ENCODE measurements at regions not wholly inside any gene's neighbourhood (a gene's known extent, or its start where the extent isn't known, plus 50 kb on each side); places are given as distances from the start of the nearest gene placed in this dataset.

GRCh38 chr2:226303707-226304106 lies 495.9 kb downstream of the IRS1 start:
- H3K9me3 Mint-ChIP-seq (ENCODE audit: low read depth, unreplicated experiment) = no peaks in the 10 kb centered on the region
- H3K4me1 Mint-ChIP-seq (ENCODE audit: low read depth, unreplicated experiment) = peaks cover 26% of the 10 kb centered on the region
- no TSS peak for BruUV-seq (replicated peaks)
- CTCF ChIA-PET = no interaction called here
- H3K27me3 Mint-ChIP-seq (ENCODE audit: unreplicated experiment) = no peaks in the 10 kb centered on the region
- DNase-seq = no peak
- intact Hi-C loops (cut with micrococcal nuclease; ENCODE audit: unreplicated experiment) = no loop called here
- H3K36me3 Mint-ChIP-seq (ENCODE audit: insufficient read depth, unreplicated experiment) = no peaks in the 10 kb centered on the region
- no peak for TF ChIP-seq CTCF (IDR thresholded peaks at IDR 0.05; ENCODE audit: unreplicated experiment)
- H3K27ac Mint-ChIP-seq (ENCODE audit: unreplicated experiment) = no peak overlapping the region
- H3K4me3 Mint-ChIP-seq (ENCODE audit: low read depth, unreplicated experiment) = no peak overlapping the region

DNA sequence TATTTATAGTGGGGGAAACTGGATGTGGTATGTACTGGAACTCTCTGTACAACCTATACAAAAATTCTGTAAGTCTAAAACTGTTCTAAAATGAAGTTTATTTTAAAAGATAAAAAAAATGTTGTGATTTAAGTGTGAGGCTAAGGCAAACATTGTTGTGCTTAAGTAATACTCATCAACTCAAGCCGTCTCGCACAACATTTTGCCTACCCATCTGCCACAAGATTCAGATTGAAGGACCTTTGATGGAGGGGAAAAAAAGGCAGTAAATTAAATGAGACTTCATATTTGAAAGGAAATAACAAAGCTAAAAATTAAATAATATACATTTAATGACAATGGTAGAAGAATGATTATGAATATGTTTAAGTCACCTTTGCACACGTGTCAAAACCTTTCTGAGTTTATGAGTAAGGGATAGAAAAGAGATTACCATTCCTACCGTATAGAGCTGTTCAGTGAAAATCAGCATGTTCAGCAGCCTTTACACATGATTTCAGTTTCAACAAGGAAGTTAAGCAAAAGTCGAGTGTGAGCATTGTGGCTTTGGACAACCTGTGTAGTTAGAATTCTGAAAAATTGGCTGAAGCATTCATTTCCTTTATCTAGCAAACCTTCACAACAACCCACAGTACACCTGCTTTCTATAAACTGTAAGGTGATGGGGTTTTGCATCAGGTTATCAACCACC lies 499.3 kb downstream of the IRS1 start:
- Mint-ChIP-seq H3K4me1 (ENCODE audit: low read depth, unreplicated experiment) (peaks cover 17% of the 10 kb centered on the region), H3K36me3 (ENCODE audit: insufficient read depth, unreplicated experiment) (no peaks in the 10 kb centered on the region)
- no peak for DNase-seq

DNA sequence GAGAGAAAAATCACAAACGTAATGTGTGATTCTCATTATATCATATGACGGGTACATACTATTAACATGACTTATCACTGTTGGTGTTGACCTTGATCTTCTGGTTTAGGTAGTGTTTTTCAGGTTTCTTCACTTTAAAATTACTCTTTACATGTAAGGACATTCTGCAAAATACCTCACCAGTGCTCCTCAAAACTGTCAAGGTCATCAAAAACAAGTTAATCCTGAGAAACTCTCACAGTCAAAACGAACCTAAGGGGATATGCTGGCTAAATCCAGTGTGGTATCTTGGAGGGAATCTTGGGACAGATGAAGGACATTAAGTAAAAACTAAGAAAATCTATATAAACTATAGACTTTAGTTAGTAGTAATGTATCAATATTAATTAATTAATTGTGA lies 499.8 kb downstream of the IRS1 start:
- H3K4me3 Mint-ChIP-seq (ENCODE audit: low read depth, unreplicated experiment) = no peak overlapping the region
- DNase-seq = no peak
- intact Hi-C loops (cut with micrococcal nuclease; ENCODE audit: unreplicated experiment) = no loop called here
- no peak overlapping the region for H3K27ac Mint-ChIP-seq (ENCODE audit: unreplicated experiment)
- no peak for TF ChIP-seq CTCF (IDR thresholded peaks at IDR 0.05; ENCODE audit: unreplicated experiment)
- no peaks in the 10 kb centered on the region for H3K9me3 Mint-ChIP-seq (ENCODE audit: low read depth, unreplicated experiment)
- H3K36me3 Mint-ChIP-seq (ENCODE audit: insufficient read depth, unreplicated experiment) = no peaks in the 10 kb centered on the region
- CTCF ChIA-PET = no interaction called here
- H3K27me3 Mint-ChIP-seq (ENCODE audit: unreplicated experiment) = no peaks in the 10 kb centered on the region
- H3K4me1 Mint-ChIP-seq (ENCODE audit: low read depth, unreplicated experiment) = peaks cover 15% of the 10 kb centered on the region
- BruUV-seq (replicated peaks) = no TSS peak

More for the DNA sequence above, 499.3 kb downstream of the IRS1 start:
- no TSS peak for BruUV-seq (replicated peaks)
- Mint-ChIP-seq H3K9me3 (ENCODE audit: low read depth, unreplicated experiment) (no peaks in the 10 kb centered on the region), H3K4me3 (ENCODE audit: low read depth, unreplicated experiment) (no peak overlapping the region), H3K27me3 (ENCODE audit: unreplicated experiment) (no peaks in the 10 kb centered on the region), H3K27ac (ENCODE audit: unreplicated experiment) (no peak overlapping the region)
- CTCF ChIA-PET = no interaction called here
- no peak for TF ChIP-seq CTCF (IDR thresholded peaks at IDR 0.05; ENCODE audit: unreplicated experiment)
- intact Hi-C loops (cut with micrococcal nuclease; ENCODE audit: unreplicated experiment) = no loop called here

GRCh38 chr2:226295681-226296080 lies 503.9 kb downstream of the IRS1 start:
- H3K36me3 Mint-ChIP-seq (ENCODE audit: insufficient read depth, unreplicated experiment) = no peaks in the 10 kb centered on the region

More at GRCh38 chr2:226295681-226296080, 503.9 kb downstream of the IRS1 start:
- H3K4me3 Mint-ChIP-seq (ENCODE audit: low read depth, unreplicated experiment) = no peak overlapping the region
- CTCF ChIA-PET = no interaction called here
- no peaks in the 10 kb centered on the region for H3K4me1 Mint-ChIP-seq (ENCODE audit: low read depth, unreplicated experiment)
- intact Hi-C loops (cut with micrococcal nuclease; ENCODE audit: unreplicated experiment) = no loop called here
- peaks cover 8% of the 10 kb centered on the region for H3K9me3 Mint-ChIP-seq (ENCODE audit: low read depth, unreplicated experiment)
- BruUV-seq (replicated peaks) = no TSS peak
- no peak for TF ChIP-seq CTCF (IDR thresholded peaks at IDR 0.05; ENCODE audit: unreplicated experiment)
- no peak for DNase-seq
- no peak overlapping the region for H3K27ac Mint-ChIP-seq (ENCODE audit: unreplicated experiment)
- H3K27me3 Mint-ChIP-seq (ENCODE audit: unreplicated experiment) = no peaks in the 10 kb centered on the region

All from Calu3 (cell line).